ENCODE measurements at regions not wholly inside any gene's neighbourhood (a gene's known extent, or its start where the extent isn't known, plus 50 kb on each side); places are given as distances from the start of the nearest gene placed in this dataset.

- TF ChIP-seq CTCF (IDR thresholded peaks at IDR 0.05) (no peak), EZH2 (IDR thresholded peaks at IDR 0.05) (no peak), EZH2phosphoT487 (IDR thresholded peaks at IDR 0.05) (no peak)
Observed at GRCh38 chr11:92752122-92752521, 217.3 kb upstream of the MTNR1B start.
